ENCODE measurements at regions not wholly inside any gene's neighbourhood (a gene's known extent, or its start where the extent isn't known, plus 50 kb on each side); places are given as distances from the start of the nearest gene placed in this dataset.
A peak's percentile ranks its signal among the peaks of the same experiment; 100 is the strongest.

DNA sequence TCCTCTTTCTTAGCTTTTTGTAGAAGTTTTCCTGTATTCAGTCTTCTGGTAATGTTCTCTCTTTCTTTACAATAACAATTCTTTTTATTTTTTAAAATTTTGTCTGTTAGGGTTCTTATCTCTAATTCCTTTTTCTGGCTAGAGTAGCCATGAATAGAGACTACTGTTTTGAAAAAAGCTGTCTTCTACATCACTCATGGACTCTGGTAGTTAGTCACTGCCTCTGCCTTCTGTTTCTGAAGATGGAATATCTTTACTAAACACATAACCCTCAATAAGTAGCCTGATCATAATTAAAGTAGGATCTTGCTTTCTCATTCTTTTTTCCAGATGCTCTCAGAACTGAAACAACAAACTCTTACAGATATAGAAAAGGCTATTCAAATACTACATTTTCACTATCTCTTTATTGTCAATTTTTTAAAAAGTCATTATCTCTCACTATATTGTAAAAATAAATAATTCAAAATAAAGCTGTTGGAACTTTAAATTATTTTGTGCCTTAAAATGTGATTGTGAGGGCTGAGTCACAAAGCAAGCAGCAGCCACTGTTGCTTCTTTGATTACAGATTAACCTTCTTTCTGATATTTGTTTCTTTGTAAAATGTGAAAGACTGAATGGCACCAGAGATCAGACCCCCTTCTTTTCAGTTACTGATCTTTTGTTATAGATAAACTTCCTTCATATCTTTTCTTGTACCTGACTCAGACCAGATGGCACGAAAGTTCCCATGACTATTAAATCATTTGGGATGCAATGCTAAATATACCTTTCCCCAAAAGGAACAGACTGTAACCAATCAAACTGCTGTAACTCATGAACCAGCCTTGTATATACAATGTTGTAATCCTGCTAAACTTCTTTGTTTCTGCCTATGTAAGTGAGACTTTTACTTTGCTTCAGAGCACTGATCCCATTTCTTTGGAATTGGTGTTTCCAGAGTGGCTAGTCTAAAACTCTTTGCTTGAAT, 1159.5 kb downstream of the IGSF11 start:
- no peak for DNase-seq

DNA sequence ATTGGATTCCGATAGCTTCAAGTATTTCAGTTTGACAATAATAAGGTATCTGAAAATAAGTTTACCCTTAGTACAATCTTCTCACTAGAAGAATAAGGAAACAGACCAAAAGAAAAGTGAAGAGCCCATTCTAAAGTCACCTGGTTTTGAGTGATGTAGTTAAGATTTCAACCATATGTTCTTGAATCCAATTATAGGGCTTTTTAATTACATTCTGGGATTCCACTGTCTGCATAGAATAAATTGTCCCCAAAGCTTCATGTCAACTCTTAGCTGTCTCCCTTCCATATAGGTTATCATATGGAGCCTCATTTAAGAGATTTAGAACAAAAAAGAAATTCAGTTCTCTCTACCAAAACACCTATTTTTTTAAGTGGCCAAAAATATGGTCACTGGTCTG, 1158.8 kb downstream of the IGSF11 start:
- no peak for DNase-seq

DNA sequence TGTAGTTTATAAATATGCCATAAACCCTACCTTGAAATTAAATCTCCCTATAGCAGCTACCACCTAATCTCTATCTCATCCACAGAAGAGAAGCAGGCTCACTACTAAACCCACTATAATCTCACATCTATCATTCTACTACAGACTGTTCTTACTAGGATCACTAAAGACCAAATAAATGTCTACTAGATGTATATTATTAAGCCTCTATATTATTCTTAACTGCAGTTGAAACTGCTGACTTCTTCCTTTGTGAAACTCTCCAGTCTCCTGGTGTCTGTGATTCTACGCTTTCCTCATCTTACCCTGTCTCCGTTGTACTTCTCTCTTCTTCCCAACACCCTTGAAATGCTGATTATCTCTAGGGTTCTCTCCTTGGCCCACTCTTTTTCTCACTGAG, 1154.0 kb downstream of the IGSF11 start:
- no peak for DNase-seq

DNA sequence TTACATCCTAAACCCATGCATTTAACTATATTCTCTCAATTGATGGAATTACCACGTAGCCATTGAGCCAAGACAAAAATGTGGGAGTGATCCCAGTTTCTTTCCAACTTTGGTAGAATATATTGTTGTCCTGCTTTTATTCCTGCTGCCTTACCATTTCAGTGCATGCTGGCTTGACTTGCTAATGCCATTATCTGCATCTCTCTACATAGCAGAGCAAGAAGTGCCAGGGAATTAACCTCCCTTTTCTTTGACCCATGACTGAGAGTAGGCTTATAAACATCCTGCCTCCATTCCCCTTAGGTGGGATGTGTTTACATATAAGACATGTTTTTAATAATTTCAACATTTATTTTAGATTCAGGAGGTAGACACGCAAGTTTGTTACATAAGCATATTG, 1153.4 kb downstream of the IGSF11 start:
- DNase-seq, result no peak

DNA sequence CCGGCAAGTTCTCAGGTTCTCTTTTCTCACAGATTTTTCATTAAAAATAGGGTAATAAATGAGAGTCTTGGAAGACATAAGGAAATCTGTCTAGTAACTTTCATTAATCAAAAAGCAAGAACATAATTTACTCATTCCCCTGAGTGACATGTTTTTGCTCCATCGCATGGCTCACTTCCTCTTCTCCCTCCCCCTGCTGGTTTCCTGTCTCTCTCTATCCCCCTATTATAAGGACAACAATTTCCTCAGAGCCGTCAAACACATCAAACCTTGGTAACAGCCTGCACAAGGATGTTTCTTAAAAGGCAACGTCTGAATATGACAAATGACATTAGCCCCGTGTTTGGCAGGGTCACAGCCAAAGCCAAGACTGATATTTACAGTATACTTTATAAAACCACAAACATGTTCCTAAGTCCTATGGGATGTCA, 1149.6 kb downstream of the IGSF11 start:
- DNase-seq, result no peak

DNA sequence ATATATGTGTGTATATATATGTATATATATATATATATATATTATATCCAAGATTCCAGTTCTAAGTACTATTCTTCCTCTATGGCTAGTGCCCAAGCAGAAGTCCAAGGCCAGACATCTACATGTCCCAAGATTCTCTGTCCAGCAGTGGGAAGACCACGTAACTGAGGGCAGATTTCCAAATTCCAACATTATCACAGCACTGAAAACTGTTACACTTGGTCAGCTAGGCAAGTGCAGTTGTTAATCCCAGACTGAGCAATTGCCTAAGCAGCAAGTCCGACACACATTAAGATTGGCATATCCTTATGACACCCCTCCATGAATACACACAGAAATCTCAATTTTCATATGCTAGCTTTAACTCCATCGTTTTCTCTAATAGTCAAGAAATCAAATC, 1148.5 kb downstream of the IGSF11 start:
- DNase-seq, result no peak

DNA sequence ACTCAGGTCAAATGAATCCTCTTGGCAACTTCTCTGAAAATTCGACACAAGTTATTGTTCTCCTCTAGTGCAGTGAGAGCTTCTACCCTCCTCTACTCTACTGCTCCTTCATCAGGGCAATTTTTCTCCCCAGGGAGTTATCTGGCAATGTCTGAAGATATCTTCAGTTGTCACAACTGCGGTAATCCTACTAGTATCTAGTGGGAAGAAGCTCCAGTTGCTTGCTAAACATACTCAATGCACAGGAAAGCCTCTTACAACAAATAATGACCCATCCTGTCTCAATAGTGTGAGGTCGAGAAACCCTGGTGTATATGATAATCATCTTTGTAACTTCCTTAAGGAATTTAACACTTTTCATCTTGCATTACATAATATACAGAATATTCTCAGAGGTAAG, 1147.6 kb downstream of the IGSF11 start:
- no peak for DNase-seq

DNA sequence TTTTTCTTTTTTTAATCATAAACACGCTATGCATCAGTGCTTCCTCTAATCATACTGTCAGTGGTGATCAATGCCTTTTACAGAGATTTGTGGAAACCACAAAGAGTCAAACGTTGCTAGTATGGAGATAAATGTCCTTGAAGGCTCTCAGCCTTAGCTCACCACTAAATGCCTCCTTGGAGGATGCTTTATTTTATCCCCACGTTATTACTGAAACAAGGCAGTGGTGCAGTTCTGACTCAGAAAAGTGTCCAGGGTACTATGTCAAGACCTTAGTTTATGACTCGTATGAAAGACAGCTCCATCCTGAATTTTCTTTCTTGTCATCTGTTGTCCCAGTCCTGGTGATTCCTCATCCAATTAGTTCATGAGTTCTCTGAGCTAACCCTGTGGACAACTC, 1146.7 kb downstream of the IGSF11 start:
- no peak for DNase-seq

DNA sequence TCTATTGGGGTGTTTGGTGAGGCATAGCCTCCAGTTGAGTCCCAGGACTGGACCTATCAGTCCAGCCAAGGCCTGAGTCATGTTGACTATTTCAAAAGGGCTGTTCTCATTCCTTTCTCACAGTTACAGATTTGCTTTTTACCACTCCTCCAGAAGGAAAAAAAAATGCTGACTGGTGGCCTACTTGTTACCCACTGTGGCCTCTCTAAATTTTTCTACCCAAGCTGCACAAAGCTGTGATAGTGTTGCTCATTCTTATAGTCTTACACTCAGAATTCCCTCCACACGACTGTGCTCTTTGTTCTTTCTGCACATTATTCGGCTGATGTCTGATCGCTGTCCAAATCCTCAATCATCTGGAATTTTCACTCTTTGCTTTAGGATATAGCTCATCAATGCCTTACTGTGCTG, 1142.2 kb downstream of the IGSF11 start:
- no peak for DNase-seq

DNA sequence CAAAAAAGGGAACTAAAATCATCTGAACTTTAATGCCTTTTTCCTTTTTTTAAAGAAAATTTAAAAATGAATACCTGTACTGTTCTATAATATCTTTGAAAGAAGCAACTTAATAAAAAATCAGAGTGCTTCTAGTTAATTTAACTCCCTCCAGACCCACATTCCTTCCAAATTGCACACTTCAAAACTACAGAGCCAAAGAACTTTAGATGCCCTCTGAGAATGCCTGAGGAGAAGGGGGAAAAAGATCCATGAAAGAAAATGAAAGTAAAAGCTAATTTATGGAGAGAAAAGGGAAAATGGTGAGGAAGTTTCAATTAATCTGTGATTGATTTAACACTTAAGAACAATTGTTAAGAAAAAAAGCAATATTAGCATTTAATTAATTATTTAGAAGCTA, 1141.6 kb downstream of the IGSF11 start:
- no peak for DNase-seq

DNA sequence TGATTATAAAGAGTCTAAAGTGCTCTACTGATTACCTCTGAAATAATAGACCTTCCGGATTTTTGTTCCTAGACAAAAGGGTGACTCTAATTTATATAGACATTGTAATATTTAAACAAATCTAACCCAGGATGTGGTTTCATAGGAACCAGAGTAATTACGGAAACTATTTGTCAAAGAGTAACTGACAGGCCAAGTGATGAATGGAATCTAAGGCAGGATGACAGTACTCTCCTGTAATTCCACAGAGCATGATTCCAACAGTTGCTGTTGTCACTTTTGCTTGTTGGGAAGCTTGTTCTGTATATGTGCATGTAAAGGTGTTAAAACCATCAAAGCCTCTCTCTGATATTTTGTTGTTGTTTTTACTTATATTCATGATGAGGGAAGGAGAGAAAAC, 1141.0 kb downstream of the IGSF11 start:
- no peak for DNase-seq

DNA sequence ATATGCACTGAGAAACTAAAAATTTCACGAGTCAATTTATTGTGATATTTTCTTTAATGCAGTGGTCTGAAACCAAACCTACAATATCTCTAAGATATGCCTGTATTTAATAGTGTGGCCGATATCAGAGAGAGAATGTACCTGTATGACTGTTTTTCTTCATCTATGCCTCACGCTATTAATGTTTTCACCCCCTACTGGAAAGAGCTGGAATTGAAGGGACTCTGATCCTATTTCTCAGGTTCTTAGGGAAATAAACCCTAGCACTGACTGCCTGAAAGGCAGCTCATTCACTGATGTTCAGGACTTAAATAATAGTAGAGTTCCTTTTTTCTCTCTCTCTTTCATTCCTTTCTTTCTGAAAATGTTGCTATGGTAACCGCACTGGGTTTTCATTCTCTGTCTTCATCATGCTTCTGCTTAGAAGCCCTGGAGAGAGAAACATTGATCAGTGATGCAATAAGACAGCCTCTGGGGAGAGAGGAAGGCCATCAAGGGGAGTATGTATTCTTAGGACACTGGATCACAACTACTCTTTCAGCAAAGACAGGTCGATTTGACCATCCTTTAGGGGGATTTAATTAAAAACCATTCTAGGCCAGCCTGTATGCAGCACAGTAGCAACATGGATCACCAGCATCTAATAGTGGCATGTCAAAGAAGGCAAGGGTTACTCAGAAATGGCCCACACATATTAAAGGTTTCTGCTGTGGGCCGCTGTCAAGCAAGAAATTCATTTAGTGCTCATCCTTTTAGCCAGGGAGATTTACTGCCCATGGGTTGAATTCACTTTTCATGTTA, 1135.7 kb downstream of the IGSF11 start:
- no peak for DNase-seq

DNA sequence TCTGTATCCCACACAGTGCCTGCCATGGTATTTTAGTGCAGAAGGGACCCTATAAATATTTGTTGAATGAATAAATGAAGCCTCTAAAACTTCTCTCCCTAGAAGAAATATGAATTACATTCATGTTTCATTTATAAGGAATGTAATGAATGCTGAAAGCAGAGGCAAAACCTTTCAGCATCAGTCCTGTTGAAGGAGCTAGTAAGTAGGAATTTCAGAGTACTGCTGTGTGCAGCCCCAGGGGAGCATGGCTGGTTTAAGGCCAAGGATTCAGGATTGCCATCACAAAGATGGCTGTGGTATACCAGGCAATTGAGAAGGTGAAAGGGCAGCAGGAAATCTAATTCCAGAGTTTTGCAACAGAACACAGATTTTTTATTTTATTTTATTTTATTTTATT, 1131.4 kb downstream of the IGSF11 start:
- DNase-seq, result no peak

DNA sequence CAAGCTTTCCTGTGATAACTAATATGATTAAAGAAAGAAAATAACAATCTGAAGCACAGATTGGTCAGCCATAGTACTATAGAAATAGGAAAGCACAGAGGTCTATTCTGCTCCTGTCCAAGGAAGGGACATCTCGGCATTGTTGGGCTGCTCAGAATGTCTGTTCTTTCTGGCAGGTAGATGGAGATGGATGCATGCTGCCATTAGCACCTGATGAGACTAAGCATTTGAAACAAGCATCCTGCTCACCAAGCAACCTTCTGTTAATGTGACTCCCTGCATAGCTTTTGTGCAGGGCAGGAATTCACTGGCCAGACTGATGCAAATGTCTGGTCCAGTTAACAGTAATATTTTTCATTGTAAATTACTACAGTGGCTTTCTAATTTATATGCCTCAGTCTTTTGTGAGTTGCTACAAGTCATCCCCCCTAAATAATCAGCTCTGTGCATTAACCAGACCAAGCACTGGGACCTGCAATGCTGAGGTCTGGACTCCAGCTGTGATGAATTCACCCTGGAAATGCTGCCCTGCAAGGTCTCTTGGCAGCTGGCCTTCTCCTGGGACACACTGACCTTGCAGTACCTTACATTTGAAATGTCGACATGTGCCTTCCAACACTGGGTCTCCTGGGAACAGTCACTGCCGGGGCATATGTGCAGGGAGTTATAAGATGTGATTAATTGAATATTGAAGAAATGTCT, 1123.7 kb downstream of the IGSF11 start:
- DNase-seq, result no peak

DNA sequence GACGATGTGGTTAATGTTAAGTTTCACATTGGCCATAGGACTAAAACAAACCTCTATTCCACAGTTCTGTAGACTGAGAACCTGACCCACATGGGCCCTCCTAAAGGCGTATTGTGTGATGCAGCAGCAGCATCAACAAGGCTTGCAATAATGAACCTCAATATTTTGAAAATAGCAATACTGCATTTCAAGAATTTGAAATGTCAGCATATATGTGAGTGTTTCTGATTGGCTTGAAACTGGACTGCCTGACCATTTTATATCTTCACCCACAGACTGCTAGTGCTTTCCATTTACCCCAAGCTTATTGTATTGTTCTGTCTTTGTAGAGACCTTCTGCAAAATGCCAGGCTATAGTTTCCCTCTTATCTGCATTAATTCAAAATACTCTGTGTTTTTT, 1122.3 kb downstream of the IGSF11 start:
- no peak for DNase-seq

DNA sequence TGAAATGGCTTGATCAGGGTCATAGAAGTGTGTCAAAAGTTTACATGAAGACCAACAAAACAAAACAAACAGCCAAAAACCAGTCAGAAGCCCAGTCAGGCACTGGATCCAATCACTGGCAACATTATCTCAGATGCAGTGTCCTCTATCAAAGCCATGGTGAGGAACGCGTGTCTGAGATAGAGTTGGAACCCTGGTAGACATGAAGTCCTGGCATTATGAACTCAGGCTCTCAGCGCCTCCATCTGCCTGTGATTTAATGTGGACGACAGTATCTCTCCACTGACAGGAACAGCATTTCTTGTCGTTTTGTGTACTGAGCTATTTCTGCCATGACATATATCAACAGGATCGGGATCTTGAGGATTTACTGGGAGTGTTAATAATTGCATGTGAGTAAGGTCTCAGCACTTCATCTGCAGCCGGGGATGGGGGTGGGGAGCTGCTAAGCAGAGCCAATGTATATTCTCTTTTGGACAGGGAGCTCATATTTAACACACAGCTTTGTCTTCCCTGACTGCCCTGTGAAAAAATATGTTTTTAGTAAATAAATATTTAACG, 1120.0 kb downstream of the IGSF11 start:
- no peak for DNase-seq

DNA sequence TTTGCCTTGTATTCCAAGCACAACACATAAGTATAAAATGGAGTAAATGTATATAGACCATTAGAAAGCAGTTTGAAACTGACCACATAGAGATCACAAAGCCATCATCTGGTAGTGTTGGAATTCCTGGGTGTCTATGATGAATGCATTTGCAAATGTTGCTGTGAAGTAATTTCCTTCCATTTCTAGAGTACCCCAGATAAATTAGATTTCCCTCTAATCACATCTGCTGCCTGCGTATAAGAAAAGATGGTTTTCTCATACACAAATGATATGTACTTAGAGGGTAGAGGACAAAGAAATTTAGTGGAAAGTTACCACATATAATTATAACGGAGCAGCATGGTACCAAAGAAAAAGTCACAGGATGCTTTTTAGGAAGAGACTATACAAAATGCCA, 1117.8 kb downstream of the IGSF11 start:
- no peak for DNase-seq

DNA sequence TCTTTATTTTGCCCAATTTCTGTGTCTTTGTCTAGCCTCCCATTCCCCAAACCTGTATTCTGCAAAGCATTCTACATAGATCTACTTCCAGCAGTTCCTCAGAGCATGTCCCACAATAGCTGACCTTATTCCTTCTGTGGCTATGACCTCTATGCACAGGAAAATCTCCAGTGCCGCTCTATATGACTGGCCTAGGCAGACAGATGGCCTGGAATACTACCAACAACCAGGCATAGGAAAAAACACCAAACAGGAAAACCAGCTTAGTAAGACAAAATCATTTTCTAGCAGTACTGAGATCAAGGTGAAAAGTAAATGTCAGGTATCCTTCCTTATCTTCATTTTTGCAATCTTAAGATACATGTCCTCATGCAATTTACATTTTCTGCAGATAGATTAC, 1115.0 kb downstream of the IGSF11 start:
- peak; percentile 61 for DNase-seq

DNA sequence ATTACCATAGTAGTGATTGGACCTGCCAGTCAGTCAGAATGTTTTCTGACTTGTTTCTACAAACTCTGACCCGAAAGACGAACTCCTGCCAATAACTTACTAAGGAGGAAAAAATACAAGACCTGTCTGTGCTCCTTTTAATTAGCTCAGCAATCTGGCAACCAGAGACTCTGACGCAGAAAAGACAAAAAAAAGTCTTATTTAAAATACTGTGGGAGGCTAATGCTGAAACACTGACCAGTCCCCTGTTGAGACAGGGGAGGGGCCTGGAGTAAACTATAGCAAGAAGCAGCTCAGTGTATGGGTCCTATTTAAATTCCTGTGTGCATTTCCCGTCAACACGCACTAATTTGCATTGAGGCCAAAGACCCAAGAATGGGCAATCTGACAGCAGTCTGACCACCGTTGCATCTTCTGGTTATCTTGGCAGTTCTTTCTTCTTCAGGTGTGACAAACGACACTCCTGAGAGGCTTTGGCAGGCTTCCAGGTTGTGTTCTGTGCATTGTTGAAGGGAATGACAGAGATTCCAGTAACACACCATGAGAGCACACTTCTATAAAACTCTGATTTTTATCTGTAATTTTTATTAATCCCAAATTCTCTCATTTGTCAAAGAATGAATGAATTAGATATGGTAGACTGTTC, 1114.3 kb downstream of the IGSF11 start:
- DNase-seq, result no peak

DNA sequence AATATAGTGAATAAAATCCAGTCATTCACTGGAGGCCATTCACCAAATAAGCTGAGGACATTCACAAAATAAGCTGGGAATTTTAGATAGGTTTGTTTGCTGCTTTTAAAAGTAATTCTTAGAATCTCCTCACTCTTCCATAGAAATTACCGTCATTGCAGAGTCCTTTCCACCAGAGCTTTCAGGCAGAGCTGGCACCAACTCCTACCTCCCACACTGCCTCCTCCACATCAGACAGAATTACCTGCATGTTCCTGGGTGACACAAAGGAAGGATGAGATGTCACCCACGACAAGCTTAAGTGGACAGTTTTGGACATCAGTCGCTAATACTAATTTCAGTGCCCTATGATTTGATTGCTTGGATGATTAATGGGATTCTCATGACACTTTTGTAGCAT, 1113.2 kb downstream of the IGSF11 start:
- no peak for DNase-seq

DNA sequence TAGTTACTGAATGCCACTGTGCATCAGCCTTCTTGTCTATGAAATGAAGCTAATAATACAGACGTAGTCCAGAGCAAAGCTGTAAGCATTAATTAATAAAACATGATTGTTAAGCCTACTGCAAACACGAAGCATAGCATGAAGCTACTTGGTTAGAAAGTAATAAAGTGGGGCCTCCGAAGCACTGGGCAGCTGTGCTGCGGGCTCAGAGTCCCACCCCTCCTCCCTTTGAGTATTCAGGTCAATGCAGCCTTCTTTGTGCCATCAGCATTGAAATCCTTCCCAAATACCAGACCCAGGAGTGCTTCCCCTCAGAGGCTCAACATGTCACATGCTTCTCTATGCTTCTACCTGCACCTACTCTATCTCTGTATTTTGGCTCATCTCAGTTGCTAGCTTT, 1112.6 kb downstream of the IGSF11 start:
- no peak for DNase-seq

DNA sequence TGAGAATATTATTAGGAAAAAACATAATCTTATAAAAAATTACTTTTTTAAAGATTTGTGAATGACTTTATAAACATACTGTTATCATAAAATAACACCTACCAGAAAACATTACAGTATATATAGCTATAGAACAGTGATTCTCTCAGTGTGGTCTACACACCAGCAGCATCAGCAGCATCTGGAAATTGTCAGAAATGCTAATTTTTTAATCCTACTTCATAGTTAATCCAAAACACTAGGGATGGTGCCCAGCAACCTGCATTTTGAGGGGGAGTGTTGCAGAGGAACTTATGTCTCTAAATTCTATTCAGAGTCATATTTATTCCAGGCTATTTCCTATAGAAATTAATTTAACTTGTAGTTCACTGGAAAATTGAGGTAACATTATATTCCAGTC, 1107.8 kb downstream of the IGSF11 start:
- DNase-seq, result no peak

DNA sequence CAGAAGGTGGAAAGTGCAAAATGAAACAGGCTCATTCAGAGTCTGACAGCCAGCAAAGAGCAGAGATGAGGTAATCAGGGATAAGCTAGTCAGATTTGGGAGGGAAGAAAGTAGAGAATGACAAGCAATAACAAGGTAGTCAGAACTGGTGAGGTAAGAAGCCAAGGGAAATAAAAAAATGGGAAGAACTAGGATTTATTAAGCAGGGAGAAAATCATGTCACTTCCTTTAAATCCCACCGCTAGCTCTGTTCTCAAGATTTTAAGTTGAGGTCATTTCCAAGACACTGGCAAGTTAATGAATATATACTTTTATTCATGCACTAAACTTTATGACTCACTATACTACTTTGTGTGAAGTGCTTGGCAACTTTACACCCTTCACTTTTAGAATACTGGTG, 1106.8 kb downstream of the IGSF11 start:
- no peak for DNase-seq

Data from NCI-H1694 treated with DMSO at 0.1 percent for 48 hours (cell line).